ENCODE measurements at regions not wholly inside any gene's neighbourhood (a gene's known extent, or its start where the extent isn't known, plus 50 kb on each side); places are given as distances from the start of the nearest gene placed in this dataset.

GRCh38 chr15:70244978-70245542, 147.3 kb upstream of the TLE3 start:
- Histone ChIP-seq H2AFZ (ENCODE audit: low read length) (no peak overlapping the region), H3K79me2 (ENCODE audit: control insufficient read depth in 1 of 2, insufficient read depth in 2 of 2, low read length in 2 of 2) (no peaks in the 10 kb centered on the region)
- FAIRE-seq: no peak

More at GRCh38 chr15:70244978-70245542, 147.3 kb upstream of the TLE3 start:
- H4K91ac ChIP-seq (replicated peaks; ENCODE audit: insufficient read length, low read length): no peak overlapping the region
- peaks cover 5 to 11% (median 7%) of the 10 kb centered on the region in 4 experiments for H3K4me1 ChIP-seq (replicated peaks in 1 of 4; ENCODE audit: control insufficient read depth in 3 of 4, insufficient read depth in 4 of 4, low read length in 3 of 4)
- peaks cover 0 to 2% (median 0%) of the 10 kb centered on the region in 4 experiments; a peak in 3 of 7 replicates for H3K27me3 ChIP-seq (replicated peaks in 1 of 4; ENCODE audit: control insufficient read depth in 3 of 4, extremely low read depth in 1 of 4, insufficient read depth in 3 of 4, low read length in 3 of 4)
- ChIA-PET POLR2A (ENCODE audit: partially characterized antibody) (interaction anchor here (1.1 kb wide), 1 partner anchor 145 kb away, joined by 3 read pairs; no protein-coding TSS in a partner anchor), CTCF (ENCODE audit: partially characterized antibody) (interaction anchor here (0.7 to 1.7 kb wide), 6 partner anchors 9 to 363 kb away, joined by 3 to 7 read pairs (median 3); no protein-coding TSS in a partner anchor)
- no peak overlapping the region for H3K4me2 ChIP-seq (ENCODE audit: insufficient read depth in 1 of 2, low read depth in 2 of 2, low read length in 2 of 2)
- no peaks in the 10 kb centered on the region for H3K79me1 ChIP-seq (ENCODE audit: low read depth, low read length)
- H3K9me3 ChIP-seq (ENCODE audit: insufficient read depth in 2 of 2, low read depth in 1 of 2, low read length in 1 of 2): no peaks in the 10 kb centered on the region
- no peak for DNase-seq (ENCODE audit: low read depth in 1 of 2, low spot score in 2 of 2)
- no peak overlapping the region for H2BK15ac ChIP-seq (ENCODE audit: low read length)
- H3K14ac ChIP-seq (ENCODE audit: insufficient read length): no peak overlapping the region
- no peaks in the 10 kb centered on the region for H3K23me2 ChIP-seq (ENCODE audit: low read depth, low read length)
- no peak overlapping the region for H2BK12ac ChIP-seq (ENCODE audit: low read depth, low read length)
- 85% methylated on average over 9 of the region's 9 CpGs; no CpG with 5 or more reads in 1 of the 2 experiments for WGBS, 2 experiments (ENCODE audit: extremely low coverage in 1 of 2, insufficient coverage in 1 of 2, insufficient read length in 1 of 2, insufficient replicate concordance in 2 of 2, low coverage in 1 of 2, low lambda C conversion rate in 2 of 2, missing lambda C conversion rate in 1 of 2)
- no peak overlapping the region for H2BK5ac ChIP-seq (ENCODE audit: low read depth, low read length)
- no peak overlapping the region for H4K5ac ChIP-seq (ENCODE audit: insufficient read length, low read depth, low read length)
- H2AK5ac ChIP-seq (ENCODE audit: low read depth, low read length): no peak overlapping the region
- no peak overlapping the region for H3K4ac ChIP-seq (replicated peaks; ENCODE audit: insufficient read length, low read depth, low read length)
- no peak overlapping the region for H2BK120ac ChIP-seq (replicated peaks; ENCODE audit: low read depth, low read length)
- H3K27ac ChIP-seq (ENCODE audit: low read depth, low read length): no peak overlapping the region
- H3K4me3 ChIP-seq (ENCODE audit: extremely low read depth in 1 of 4, insufficient read depth in 2 of 4, low read depth in 3 of 4, low read length in 4 of 4): no peak overlapping the region
- H3K36me3 ChIP-seq (ENCODE audit: control insufficient read depth in 2 of 4, insufficient read depth in 4 of 4, low read length in 3 of 4): no peaks in the 10 kb centered on the region
- no peak overlapping the region for H3K23ac ChIP-seq (ENCODE audit: insufficient read length)
- no peak for TF ChIP-seq ATF2 (IDR thresholded peaks at IDR 0.05; ENCODE audit: low read length)
- no peak for TF ChIP-seq SP2 (IDR thresholded peaks at IDR 0.05; ENCODE audit: low read length)
- no peak for TF ChIP-seq SRF (IDR thresholded peaks at IDR 0.05; ENCODE audit: low read depth, low read length)
- no peak for TF ChIP-seq SIRT6 (IDR thresholded peaks at IDR 0.05; ENCODE audit: low read length)
- no peak overlapping the region for H3K56ac ChIP-seq (replicated peaks; ENCODE audit: insufficient read length, low read depth, low read length)
- no peak overlapping the region; the same call in 1 of the 2 replicates for H4K8ac ChIP-seq (ENCODE audit: extremely low read depth, insufficient read depth, low read length)
- no peak overlapping the region for H3K18ac ChIP-seq (ENCODE audit: extremely low read depth, low read length)
- H2BK20ac ChIP-seq (ENCODE audit: low read length): no peak overlapping the region
- no peaks in the 10 kb centered on the region for H4K20me1 ChIP-seq (replicated peaks in 1 of 2; ENCODE audit: control insufficient read depth in 1 of 2, insufficient read depth in 2 of 2, low read length in 2 of 2)
- no peak overlapping the region for H3K9ac ChIP-seq (replicated peaks in 1 of 4; ENCODE audit: extremely low read depth in 1 of 4, low read depth in 3 of 4, low read length in 3 of 4)

Measured in H1 (cell line).